Upper lobe of left lung (tissue), 4 donors: ENCODE measurements at regions not wholly inside any gene's neighbourhood (a gene's known extent, or its start where the extent isn't known, plus 50 kb on each side); places are given as distances from the start of the nearest gene placed in this dataset.
"Not testable (repeated sequence)": the region's sequence is repeated elsewhere in the genome, so short reads cannot be mapped to it uniquely, and the experiment has no call there.

Experiments
- CTCF ChIP-seq, 6 experiments: fragments of 450-650 bp in 4 of 6; fragments of 200-600 bp in 2 of 6; sonication (generic) in 2 of 6; IDR thresholded peaks; one replicate each; pipeline ENCODE4 v1.5.1; 2016 to 2019; ENCODE audit warnings: antibody characterized with exemption in 6 of 6
- POLR2A ChIP-seq, 4 donors: fragments of 450-650 bp; IDR thresholded peaks; one replicate each; pipeline ENCODE4 v1.5.1; 2016 to 2017; ENCODE audit warnings: antibody characterized with exemption in 4 of 4, mild to moderate bottlenecking in 2 of 4
- POLR2AphosphoS5 ChIP-seq, 2 donors: sonication (generic); formaldehyde crosslinking; IDR thresholded peaks; one replicate each; pipeline ENCODE4 v1.5.1; 2017; ENCODE audit warnings: antibody characterized with exemption in 2 of 2

GRCh38 chr5:90243848-90244247, 165.7 kb downstream of the CETN3 start:
- TF ChIP-seq CTCF, POLR2A, POLR2AphosphoS5 (IDR thresholded peaks at IDR 0.05): not testable (repeated sequence)
